GM12878 (cell line): ENCODE measurements at regions not wholly inside any gene's neighbourhood (a gene's known extent, or its start where the extent isn't known, plus 50 kb on each side); places are given as distances from the start of the nearest gene placed in this dataset.

ENCODE experiments used
- ATAC-seq: fragments of 200-7000 bp; cut with Tn5 transposase; 3 replicates; pipeline ENCODE4 v1.9.1; 2020; ENCODE audit warnings: mild to moderate bottlenecking, moderate library complexity
- BruUV-seq: library from RNA; stranded (reverse); fragments of 400-500 nt; replicated peaks from 2 replicates; lab custom pipeline; 2021; lab: Mats Ljungman, UMichigan
- CTCF ChIA-PET: fragments of 300-600 bp; sonication (Branson Sonifier 250); formaldehyde crosslinking; extraction: SDS; loops from one replicate; lab custom pipeline; 2021; ENCODE audit warnings: inconsistent platforms; lab: Yijun Ruan, JAX
- POLR2A ChIA-PET: fragments of 350-600 bp; formaldehyde crosslinking; extraction: SDS; loops from one replicate; lab custom pipeline; 2021; ENCODE audit warnings: inconsistent platforms; lab: Charles Lee
- RAD21 ChIA-PET: fragments of 300-600 bp; sonication (Branson Sonifier 250); formaldehyde crosslinking; loops from one replicate; lab custom pipeline; 2023; ENCODE audit warnings: antibody characterized with exemption; ENCODE audit not compliant: unreplicated experiment; lab: Charles Lee
- SMC1A ChIA-PET: fragments of 300-600 bp; sonication (Branson Sonifier 250); formaldehyde crosslinking; loops from one replicate; lab custom pipeline; 2023; ENCODE audit not compliant: unreplicated experiment, uncharacterized antibody; lab: Charles Lee
- DNase-seq: peaks from one replicate; pipeline ENCODE4 v3.0.0-alpha.2; 2011; ENCODE audit warnings: low read depth, low spot score
- FAIRE-seq: peaks from 3 replicates; lab custom pipeline; 2011; peaks lifted over from hg19 to GRCh38; lab: Jason Lieb, UNC
- H2AFZ ChIP-seq: 2 replicates; pipeline ENCODE4 v1.6.0; 2011; ENCODE audit warnings: low read depth, low read length, control low read depth; ENCODE audit not compliant: control insufficient read depth
- H3K27ac ChIP-seq: 2 replicates; pipeline ENCODE4 v1.5.1; 2011; ENCODE audit warnings: control low read depth; ENCODE audit not compliant: control insufficient read depth, insufficient read depth
- H3K27me3 ChIP-seq, 2 experiments: replicated peaks in 1 of 2; 2 replicates each; pipeline versions ENCODE4 v1.6.0 to v1.6.1; 2011; ENCODE audit warnings: low read length in 1 of 2; ENCODE audit not compliant: control insufficient read depth in 2 of 2, insufficient read depth in 2 of 2
- H3K36me3 ChIP-seq, 2 experiments: 2 replicates each; pipeline ENCODE4 v1.5.1; 2011; ENCODE audit warnings: low read length in 1 of 2; ENCODE audit not compliant: control insufficient read depth in 2 of 2, insufficient read depth in 2 of 2
- H3K4me1 ChIP-seq: 2 replicates; pipeline ENCODE4 v1.6.1; 2011; ENCODE audit warnings: mild to moderate bottlenecking, low read length, moderate library complexity, mixed read lengths; ENCODE audit not compliant: control insufficient read depth, insufficient read depth
- H3K4me2 ChIP-seq: 2 replicates; pipeline ENCODE4 v1.6.0; 2011; ENCODE audit warnings: control low read depth; ENCODE audit not compliant: control insufficient read depth, insufficient read depth
- H3K4me3 ChIP-seq: fragments of 200-600 bp; sonication (generic); 2 replicates; pipeline ENCODE4 v1.5.1; 2016
- H3K79me2 ChIP-seq: 2 replicates; pipeline ENCODE4 v1.6.0; 2011; ENCODE audit warnings: low read length; ENCODE audit not compliant: control insufficient read depth, insufficient read depth
- H3K9ac ChIP-seq: 2 replicates; pipeline ENCODE4 v1.8.0; 2011; ENCODE audit warnings: low read length, control low read depth, mixed read lengths; ENCODE audit not compliant: control insufficient read depth, insufficient read depth
- H3K9me3 ChIP-seq: replicated peaks from 3 replicates; pipeline ENCODE4 v1.5.1; 2011; ENCODE audit warnings: mild to moderate bottlenecking, low read length; ENCODE audit not compliant: control insufficient read depth, insufficient read depth
- H4K20me1 ChIP-seq: 2 replicates; pipeline ENCODE4 v1.6.0; 2011; ENCODE audit not compliant: control insufficient read depth, insufficient read depth
- BCL3 ChIP-seq: IDR thresholded peaks from 2 replicates; pipeline ENCODE4 v1.6.1; 2011; ENCODE audit warnings: borderline replicate concordance, low read depth, mild to moderate bottlenecking, moderate library complexity, low read length; ENCODE audit not compliant: insufficient read depth, poor library complexity, severe bottlenecking
- HDAC6 ChIP-seq: fragments of 200-600 bp; sonication (generic); IDR thresholded peaks from one replicate; pipeline ENCODE4 v1.8.0; 2017; ENCODE audit warnings: antibody characterized with exemption; ENCODE audit not compliant: unreplicated experiment
- MYC ChIP-seq: IDR thresholded peaks from 2 replicates; pipeline ENCODE4 v1.6.1; 2011; ENCODE audit warnings: mild to moderate bottlenecking, low read length, moderate library complexity, inconsistent platforms; ENCODE audit not compliant: insufficient read depth, insufficient replicate concordance, insufficient read length, severe bottlenecking
- NBN ChIP-seq: fragments of 450-650 bp; IDR thresholded peaks from 2 replicates; pipeline ENCODE4 v1.6.1; 2016
- RAD21 ChIP-seq: IDR thresholded peaks from 2 replicates; pipeline ENCODE4 v1.6.1; 2011; ENCODE audit warnings: mild to moderate bottlenecking, low read depth, low read length, moderate library complexity; ENCODE audit not compliant: insufficient read depth
- RB1 ChIP-seq: fragments of 450-650 bp; formaldehyde crosslinking; IDR thresholded peaks from 2 replicates; pipeline ENCODE4 v1.6.1; 2017; ENCODE audit warnings: mild to moderate bottlenecking, borderline replicate concordance
- SMC3 ChIP-seq: IDR thresholded peaks from 2 replicates; pipeline ENCODE4 v1.6.1; 2011; ENCODE audit warnings: low read length, improper control_type of control experiment, borderline replicate concordance
- ZSCAN29 ChIP-seq: fragments of 450-650 bp; IDR thresholded peaks from 2 replicates; pipeline ENCODE4 v1.6.1; 2017; ENCODE audit warnings: mild to moderate bottlenecking, moderate library complexity
- WGBS: methylation state at CpG from one replicate; pipeline ENCODE4 v1.1.6; 2016; ENCODE audit warnings: low lambda C conversion rate; ENCODE audit not compliant: insufficient replicate concordance, insufficient coverage; ENCODE audit errors: missing lambda C conversion rate; 5-methylcytosine and 5-hydroxymethylcytosine counted together
- in situ Hi-C: fragments of 300-500 bp; cut with MboI; formaldehyde crosslinking; loops from 9 replicates; pipeline ENCODE4 v1.14.3; 2018; ENCODE audit warnings: mixed read lengths
- intact Hi-C: fragments of 100-400 bp; cut with micrococcal nuclease; formaldehyde crosslinking; loops from one replicate; pipeline ENCODE4 v1.14.2; 2022; ENCODE audit not compliant: unreplicated experiment
- TF ChIP-seq, protein P1 (sequence below), 3 experiments: IDR thresholded peaks in 2 of 3; conservative IDR thresholded peaks in 1 of 3; 2 replicates each; pipeline ENCODE4 v1.5.1; 2011; ENCODE audit warnings: low read depth in 3 of 3, low read length in 3 of 3, mild to moderate bottlenecking in 3 of 3, control low read depth in 2 of 3, moderate library complexity in 2 of 3, inconsistent platforms in 1 of 3, mixed read lengths in 1 of 3; ENCODE audit not compliant: control insufficient read depth in 2 of 3, insufficient read depth in 1 of 3; ENCODE audit errors: extremely low read depth in 1 of 3

- Histone ChIP-seq H4K20me1 (no peaks in the 10 kb centered on the region), H3K79me2 (no peaks in the 10 kb centered on the region), H3K4me2 (no peak overlapping the region), H3K4me3 (no peak overlapping the region), H3K36me3 (no peaks in the 10 kb centered on the region), H2AFZ (no peak overlapping the region), H3K9ac (no peak overlapping the region), H3K27ac (no peak overlapping the region), H3K4me1 (no peaks in the 10 kb centered on the region; the same call in 1 of the 2 replicates), H3K27me3 (no peaks in the 10 kb centered on the region), H3K9me3 (no peaks in the 10 kb centered on the region)
- TF ChIP-seq BCL3: no peak
- TF ChIP-seq SMC3: peak; percentile 17; the same call in 1 of the 2 replicates
- TF ChIP-seq RAD21: peak; percentile 48
- TF ChIP-seq, protein P1, sequence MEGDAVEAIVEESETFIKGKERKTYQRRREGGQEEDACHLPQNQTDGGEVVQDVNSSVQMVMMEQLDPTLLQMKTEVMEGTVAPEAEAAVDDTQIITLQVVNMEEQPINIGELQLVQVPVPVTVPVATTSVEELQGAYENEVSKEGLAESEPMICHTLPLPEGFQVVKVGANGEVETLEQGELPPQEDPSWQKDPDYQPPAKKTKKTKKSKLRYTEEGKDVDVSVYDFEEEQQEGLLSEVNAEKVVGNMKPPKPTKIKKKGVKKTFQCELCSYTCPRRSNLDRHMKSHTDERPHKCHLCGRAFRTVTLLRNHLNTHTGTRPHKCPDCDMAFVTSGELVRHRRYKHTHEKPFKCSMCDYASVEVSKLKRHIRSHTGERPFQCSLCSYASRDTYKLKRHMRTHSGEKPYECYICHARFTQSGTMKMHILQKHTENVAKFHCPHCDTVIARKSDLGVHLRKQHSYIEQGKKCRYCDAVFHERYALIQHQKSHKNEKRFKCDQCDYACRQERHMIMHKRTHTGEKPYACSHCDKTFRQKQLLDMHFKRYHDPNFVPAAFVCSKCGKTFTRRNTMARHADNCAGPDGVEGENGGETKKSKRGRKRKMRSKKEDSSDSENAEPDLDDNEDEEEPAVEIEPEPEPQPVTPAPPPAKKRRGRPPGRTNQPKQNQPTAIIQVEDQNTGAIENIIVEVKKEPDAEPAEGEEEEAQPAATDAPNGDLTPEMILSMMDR (IDR thresholded peaks at IDR 0.05 in 2 of 3, conservative IDR thresholded peaks at IDR 0.05 in 1 of 3; ENCODE audit: control insufficient read depth in 2 of 3, extremely low read depth in 1 of 3, insufficient read depth in 1 of 3, low read depth in 3 of 3, low read length in 3 of 3): peak; percentile 52 to 68 (median 55); a peak in 5 of 6 replicates
- no peak for TF ChIP-seq MYC
- no peak for TF ChIP-seq HDAC6
- no peak for TF ChIP-seq ZSCAN29
- TF ChIP-seq RB1: no peak
- no peak for TF ChIP-seq NBN
- no TSS peak for BruUV-seq
- ChIA-PET CTCF (interaction anchor here (0.6 to 7.4 kb wide), 7 partner anchors 14 to 662 kb away, joined by 3 to 51 read pairs (median 4); no protein-coding TSS in a partner anchor), POLR2A (no interaction called here), RAD21 (interaction anchor here (1.0 to 3.1 kb wide), 2 partner anchors 23 to 133 kb away, joined by 4 to 13 read pairs; no protein-coding TSS in a partner anchor), SMC1A (interaction anchor here (1.0 to 2.7 kb wide), 3 partner anchors 9 to 133 kb away, joined by 3 to 12 read pairs (median 4); no protein-coding TSS in a partner anchor)
- DNase-seq: no peak
- peak; percentile 86 for ATAC-seq
- WGBS: 20% methylated on average over 9 of the region's 9 CpGs
- no peak for FAIRE-seq
- in situ Hi-C loops: no loop called here
- intact Hi-C loops: loop anchor here (1.0 kb wide), 1 partner anchor 133 kb away; no protein-coding TSS in a partner anchor
These were observed 169.1 kb downstream of the CAAP1 start for GRCh38 chr9:26723486-26723885.
